Naive thymus-derived CD4-positive, alpha-beta T cell (primary cell): ENCODE measurements at regions not wholly inside any gene's neighbourhood (a gene's known extent, or its start where the extent isn't known, plus 50 kb on each side); places are given as distances from the start of the nearest gene placed in this dataset.

Experiments
- ATAC-seq: fragments of 150-1000 bp; cut with Tn5 transposase; 2 replicates; pipeline ENCODE4 v1.10.0; 2021; ENCODE audit warnings: mild to moderate bottlenecking, moderate library complexity
- CTCF ChIA-PET: fragments of 350-600 bp; sonication (Branson Sonifier 250); formaldehyde crosslinking; loops from one replicate; lab custom pipeline; 2021; ENCODE audit warnings: antibody characterized with exemption; lab: Charles Lee
- POLR2A ChIA-PET: fragments of 350-600 bp; sonication (Branson Sonifier 250); formaldehyde crosslinking; loops from one replicate; lab custom pipeline; 2021; ENCODE audit warnings: antibody characterized with exemption, inconsistent platforms; lab: Charles Lee
- DNase-seq, 9 donors: peaks; one replicate each; pipeline versions ENCODE4 v3.0.0 to v3.0.0-alpha.2; 2020 to 2022; ENCODE audit warnings: mixed read lengths in 1 of 9
- H3K27ac ChIP-seq: one replicate; pipeline ENCODE4 v1.7.0; 2013; ENCODE audit warnings: mild to moderate bottlenecking, low read depth, low read length, moderate library complexity
- H3K27me3 ChIP-seq, 2 donors: one replicate each; pipeline ENCODE4 v1.7.0; 2013; ENCODE audit warnings: low read length in 2 of 2, mild to moderate bottlenecking in 2 of 2, moderate library complexity in 2 of 2; ENCODE audit not compliant: control insufficient read depth in 2 of 2, insufficient read depth in 2 of 2
- H3K36me3 ChIP-seq, 3 experiments: 1 replicate in 2 of 3; 2 replicates in 1 of 3; pipeline ENCODE4 v1.7.0; 2013; ENCODE audit warnings: low read length in 3 of 3, mild to moderate bottlenecking in 3 of 3, moderate library complexity in 1 of 3; ENCODE audit not compliant: insufficient read depth in 3 of 3, control insufficient read depth in 2 of 3
- H3K4me1 ChIP-seq, 2 donors: one replicate each; pipeline ENCODE4 v1.7.0; 2013; ENCODE audit warnings: low read length in 2 of 2, mild to moderate bottlenecking in 2 of 2, moderate library complexity in 1 of 2; ENCODE audit not compliant: control insufficient read depth in 2 of 2, insufficient read depth in 2 of 2
- H3K4me3 ChIP-seq: 2 replicates; pipeline ENCODE4 v1.7.0; 2013; ENCODE audit warnings: mild to moderate bottlenecking, low read length
- H3K9me3 ChIP-seq, 3 experiments: 1 replicate in 2 of 3; 2 replicates in 1 of 3; pipeline ENCODE4 v1.7.0; 2013; ENCODE audit warnings: low read length in 3 of 3; ENCODE audit not compliant: control insufficient read depth in 2 of 3
- H3K27ac Mint-ChIP-seq, 9 donors: one replicate each; pipeline ENCODE4 v1.8.0; 2020 to 2022; ENCODE audit warnings: mixed read lengths in 9 of 9, mild to moderate bottlenecking in 8 of 9, moderate library complexity in 5 of 9, inconsistent platforms in 2 of 9
- H3K27me3 Mint-ChIP-seq, 5 donors: one replicate each; pipeline ENCODE4 v1.8.0; 2021 to 2022; ENCODE audit warnings: mixed read lengths in 5 of 5, mild to moderate bottlenecking in 1 of 5
- H3K36me3 Mint-ChIP-seq, 5 donors: one replicate each; pipeline ENCODE4 v1.8.0; 2020 to 2022; ENCODE audit warnings: mixed read lengths in 5 of 5, mild to moderate bottlenecking in 3 of 5, inconsistent platforms in 1 of 5
- H3K4me1 Mint-ChIP-seq, 7 donors: one replicate each; pipeline ENCODE4 v1.8.0; 2020 to 2022; ENCODE audit warnings: mixed read lengths in 7 of 7, mild to moderate bottlenecking in 3 of 7, inconsistent platforms in 1 of 7
- H3K4me3 Mint-ChIP-seq, 10 donors: one replicate each; pipeline ENCODE4 v1.8.0; 2020 to 2022; ENCODE audit warnings: mild to moderate bottlenecking in 10 of 10, mixed read lengths in 10 of 10, moderate library complexity in 6 of 10, inconsistent platforms in 2 of 10
- H3K9me3 Mint-ChIP-seq, 11 donors: one replicate each; pipeline ENCODE4 v1.8.0; 2020 to 2022; ENCODE audit warnings: mixed read lengths in 11 of 11, mild to moderate bottlenecking in 4 of 11, inconsistent platforms in 1 of 11, moderate library complexity in 1 of 11
- intact Hi-C, 2 donors: fragments of 100-400 bp; cut with micrococcal nuclease; formaldehyde crosslinking; loops; one replicate each; pipeline ENCODE4 v1.15.1; 2023

- H3K4me1 Mint-ChIP-seq: peaks cover 18 to 58% (median 34%) of the 10 kb centered on the region in 7 donors
- POLR2A ChIA-PET: no interaction called here
- H3K9me3 Mint-ChIP-seq: peaks cover 0 to 7% (median 0%) of the 10 kb centered on the region in 11 donors
- DNase-seq (peak in 2 of 9 donors; percentile 19 to 20), ATAC-seq (no peak)
- CTCF ChIA-PET: no interaction called here
- no peaks in the 10 kb centered on the region for H3K27me3 ChIP-seq
- intact Hi-C loops: loop anchor here (2.0 kb wide), 2 partner anchors 14 to 26 kb away; no protein-coding TSS in a partner anchor
- no peaks in the 10 kb centered on the region for H3K36me3 ChIP-seq
- no peaks in the 10 kb centered on the region for H3K27me3 Mint-ChIP-seq
- H3K36me3 Mint-ChIP-seq: peaks cover 0 to 49% (median 0%) of the 10 kb centered on the region in 5 donors
- H3K4me1 ChIP-seq: peaks cover 12 to 26% of the 10 kb centered on the region in 2 donors
- H3K4me3 Mint-ChIP-seq: peak overlapping the region; percentile 27 to 76 (median 59)
- no peak overlapping the region for H3K4me3 ChIP-seq
- no peaks in the 10 kb centered on the region for H3K9me3 ChIP-seq
- H3K27ac ChIP-seq: peak overlapping the region; percentile 43
- H3K27ac Mint-ChIP-seq: peak overlapping the region; percentile 35 to 91 (median 65)
Measured at GRCh38 chr6:149166747-149167146, 150.8 kb upstream of the TAB2 start.

- ATAC-seq (no peak), DNase-seq (no peak)
- Mint-ChIP-seq H3K27ac (peak overlapping the region in 6 of 9 donors; percentile 2 to 78 (median 64)), H3K36me3 (peaks cover 0 to 57% (median 0%) of the 10 kb centered on the region in 5 donors), H3K27me3 (no peaks in the 10 kb centered on the region), H3K4me1 (peaks cover 18 to 70% (median 34%) of the 10 kb centered on the region in 7 donors), H3K4me3 (peak overlapping the region in 4 of 10 donors; percentile 42 to 57 (median 47)), H3K9me3 (peaks cover 0 to 10% (median 0%) of the 10 kb centered on the region in 11 donors)
- ChIA-PET CTCF (no interaction called here), POLR2A (interaction anchor here (1.0 to 1.4 kb wide), 2 partner anchors 63 to 77 kb away, joined by 3 read pairs; no protein-coding TSS in a partner anchor)
- no peaks in the 10 kb centered on the region for H3K27me3 ChIP-seq
- no peak overlapping the region for H3K4me3 ChIP-seq
- no peaks in the 10 kb centered on the region for H3K36me3 ChIP-seq
- H3K9me3 ChIP-seq: no peaks in the 10 kb centered on the region
- intact Hi-C loops: no loop called here
- H3K27ac ChIP-seq: no peak overlapping the region
- H3K4me1 ChIP-seq: peaks cover 12 to 26% of the 10 kb centered on the region in 2 donors
Measured at GRCh38 chr6:149168968-149169367, 148.5 kb upstream of the TAB2 start.

GRCh38 chr6:149169761-149170511 lies 147.6 kb upstream of the TAB2 start:
- no peak overlapping the region for H3K4me3 ChIP-seq
- H3K9me3 Mint-ChIP-seq: peaks cover 0 to 10% (median 0%) of the 10 kb centered on the region in 11 donors
- no peak overlapping the region for H3K4me3 Mint-ChIP-seq
- CTCF ChIA-PET: interaction anchor here (0.6 kb wide), 1 partner anchor 83 kb away, joined by 3 read pairs; no protein-coding TSS in a partner anchor
- DNase-seq (no peak), ATAC-seq (no peak)
- H3K36me3 ChIP-seq: no peaks in the 10 kb centered on the region
- intact Hi-C loops: no loop called here
- H3K36me3 Mint-ChIP-seq: peaks cover 0 to 54% (median 0%) of the 10 kb centered on the region in 5 donors
- peaks cover 12 to 26% of the 10 kb centered on the region in 2 donors for H3K4me1 ChIP-seq
- no peaks in the 10 kb centered on the region for H3K9me3 ChIP-seq
- peaks cover 18 to 68% (median 40%) of the 10 kb centered on the region in 7 donors for H3K4me1 Mint-ChIP-seq
- no peaks in the 10 kb centered on the region for H3K27me3 ChIP-seq
- POLR2A ChIA-PET: interaction anchor here (0.9 to 1.4 kb wide), 3 partner anchors 16 to 78 kb away, joined by 3 read pairs; no protein-coding TSS in a partner anchor
- H3K27ac Mint-ChIP-seq: peak overlapping the region in 6 of 9 donors; percentile 0 to 75 (median 22)
- H3K27me3 Mint-ChIP-seq: no peaks in the 10 kb centered on the region
- no peak overlapping the region for H3K27ac ChIP-seq

- Histone ChIP-seq H3K4me1 (peaks cover 12 to 26% of the 10 kb centered on the region in 2 donors), H3K9me3 (no peaks in the 10 kb centered on the region), H3K4me3 (no peak overlapping the region), H3K27ac (no peak overlapping the region), H3K36me3 (no peaks in the 10 kb centered on the region), H3K27me3 (no peaks in the 10 kb centered on the region)
- DNase-seq (no peak), ATAC-seq (no peak)
- Mint-ChIP-seq H3K27ac (peak overlapping the region in 3 of 9 donors; percentile 41 to 80 (median 51)), H3K4me1 (peaks cover 18 to 69% (median 39%) of the 10 kb centered on the region in 7 donors), H3K4me3 (no peak overlapping the region), H3K36me3 (peaks cover 0 to 54% (median 0%) of the 10 kb centered on the region in 5 donors), H3K27me3 (no peaks in the 10 kb centered on the region), H3K9me3 (peaks cover 0 to 10% (median 0%) of the 10 kb centered on the region in 11 donors)
- CTCF ChIA-PET: interaction anchor here (0.6 to 1.5 kb wide), 2 partner anchors 31 to 82 kb away, joined by 3 read pairs; no protein-coding TSS in a partner anchor
- intact Hi-C loops: no loop called here
- POLR2A ChIA-PET: interaction anchor here (0.7 to 1.4 kb wide), 3 partner anchors 17 to 62 kb away, joined by 3 read pairs; no protein-coding TSS in a partner anchor
Measured at GRCh38 chr6:149170564-149171452, 146.7 kb upstream of the TAB2 start.

- Histone ChIP-seq H3K36me3 (no peaks in the 10 kb centered on the region), H3K27ac (no peak overlapping the region), H3K4me3 (no peak overlapping the region), H3K4me1 (peaks cover 9 to 12% of the 10 kb centered on the region in 2 donors), H3K27me3 (no peaks in the 10 kb centered on the region), H3K9me3 (no peaks in the 10 kb centered on the region)
- Mint-ChIP-seq H3K36me3 (peaks cover 2 to 61% (median 4%) of the 10 kb centered on the region in 5 donors), H3K27ac (peak overlapping the region in 3 of 9 donors; percentile 12 to 64 (median 29)), H3K9me3 (peaks cover 0 to 15% (median 3%) of the 10 kb centered on the region in 11 donors), H3K4me1 (peaks cover 11 to 60% (median 21%) of the 10 kb centered on the region in 7 donors), H3K4me3 (no peak overlapping the region), H3K27me3 (no peaks in the 10 kb centered on the region)
- intact Hi-C loops: no loop called here
- ChIA-PET POLR2A (no interaction called here), CTCF (no interaction called here)
- DNase-seq (no peak), ATAC-seq (no peak)
Measured at GRCh38 chr6:149173222-149173621, 144.3 kb upstream of the TAB2 start.

- Histone ChIP-seq H3K9me3 (no peaks in the 10 kb centered on the region), H3K27me3 (no peaks in the 10 kb centered on the region), H3K36me3 (no peaks in the 10 kb centered on the region), H3K27ac (no peak overlapping the region), H3K4me3 (no peak overlapping the region), H3K4me1 (no peaks in the 10 kb centered on the region)
- CTCF ChIA-PET: interaction anchor here (0.6 to 1.5 kb wide), 4 partner anchors 15 to 257 kb away, joined by 3 read pairs; no protein-coding TSS in a partner anchor
- intact Hi-C loops: no loop called here
- Mint-ChIP-seq H3K27me3 (no peaks in the 10 kb centered on the region), H3K27ac (peak overlapping the region in 3 of 9 donors; percentile 32 to 58 (median 42)), H3K36me3 (peaks cover 4 to 58% (median 4%) of the 10 kb centered on the region in 5 donors), H3K4me3 (peak overlapping the region in 1 of 10 donors; percentile 6), H3K9me3 (peaks cover 0 to 13% (median 2%) of the 10 kb centered on the region in 11 donors), H3K4me1 (peaks cover 0 to 45% (median 6%) of the 10 kb centered on the region in 7 donors)
- no peak for DNase-seq
- ATAC-seq: no peak
- POLR2A ChIA-PET: interaction anchor here (1.0 to 2.7 kb wide), 2 partner anchors 11 to 21 kb away, joined by 4 to 8 read pairs; no protein-coding TSS in a partner anchor
Measured at GRCh38 chr6:149174962-149175361, 142.6 kb upstream of the TAB2 start.
